Medulla oblongata (tissue), 1 donor: ENCODE measurements at regions not wholly inside any gene's neighbourhood (a gene's known extent, or its start where the extent isn't known, plus 50 kb on each side); places are given as distances from the start of the nearest gene placed in this dataset.
"Not testable (repeated sequence)": the region's sequence is repeated elsewhere in the genome, so short reads cannot be mapped to it uniquely, and the experiment has no call there.

Experiments
- DNase-seq: peaks from one replicate; pipeline ENCODE4 v3.0.0-alpha.2; 2015; ENCODE audit errors: extremely low spot score

GRCh38 chr18:38843291-38843690 lies 1277.7 kb upstream of the CELF4 start:
- no peak for DNase-seq

- no peak for DNase-seq
These were observed 1260.6 kb upstream of the CELF4 start for GRCh38 chr18:38826247-38826646.

- no peak for DNase-seq
These were observed 1245.6 kb upstream of the CELF4 start for GRCh38 chr18:38811209-38811608.

GRCh38 chr18:38810789-38811188 lies 1245.2 kb upstream of the CELF4 start:
- no peak for DNase-seq

GRCh38 chr18:38807915-38808314 lies 1242.3 kb upstream of the CELF4 start:
- no peak for DNase-seq

- no peak for DNase-seq
These were observed 1239.7 kb upstream of the CELF4 start for GRCh38 chr18:38805256-38805655.

- DNase-seq: no peak
These were observed 1236.0 kb upstream of the CELF4 start for GRCh38 chr18:38801640-38802039.

- no peak for DNase-seq
These were observed 1231.2 kb upstream of the CELF4 start for GRCh38 chr18:38796762-38797161.

- DNase-seq: no peak
These were observed 1227.1 kb upstream of the CELF4 start for GRCh38 chr18:38792731-38793130.

- no peak for DNase-seq
These were observed 1225.2 kb upstream of the CELF4 start for GRCh38 chr18:38790786-38791185.

GRCh38 chr18:38790303-38790702 lies 1224.7 kb upstream of the CELF4 start:
- DNase-seq: no peak

GRCh38 chr18:38789141-38789540 lies 1223.5 kb upstream of the CELF4 start:
- DNase-seq: no peak

GRCh38 chr18:38786906-38787305 lies 1221.3 kb upstream of the CELF4 start:
- no peak for DNase-seq

GRCh38 chr18:38771620-38772019 lies 1206.0 kb upstream of the CELF4 start:
- DNase-seq: not testable (repeated sequence)

- no peak for DNase-seq
These were observed 1202.9 kb upstream of the CELF4 start for GRCh38 chr18:38768504-38768903.

- DNase-seq: no peak
These were observed 1193.9 kb upstream of the CELF4 start for GRCh38 chr18:38759457-38759856.

- no peak for DNase-seq
These were observed 1190.8 kb upstream of the CELF4 start for GRCh38 chr18:38756436-38756835.

GRCh38 chr18:38752430-38752829 lies 1186.8 kb upstream of the CELF4 start:
- DNase-seq: no peak

- DNase-seq: no peak
These were observed 1186.3 kb upstream of the CELF4 start for GRCh38 chr18:38751898-38752297.

- no peak for DNase-seq
These were observed 1185.6 kb upstream of the CELF4 start for GRCh38 chr18:38751211-38751610.

GRCh38 chr18:38750751-38751150 lies 1185.2 kb upstream of the CELF4 start:
- no peak for DNase-seq

GRCh38 chr18:38747153-38747552 lies 1181.6 kb upstream of the CELF4 start:
- DNase-seq: no peak

- not testable (repeated sequence) for DNase-seq
These were observed 1154.6 kb upstream of the CELF4 start for GRCh38 chr18:38720181-38720580.

GRCh38 chr18:38718365-38718901 lies 1152.8 kb upstream of the CELF4 start:
- DNase-seq: no peak
